SU-DHL-6 (cell line): ENCODE measurements at regions not wholly inside any gene's neighbourhood (a gene's known extent, or its start where the extent isn't known, plus 50 kb on each side); places are given as distances from the start of the nearest gene placed in this dataset.
"Not testable (repeated sequence)": the region's sequence is repeated elsewhere in the genome, so short reads cannot be mapped to it uniquely, and the experiment has no call there.

Experiments used
- CTCF ChIP-seq: fragments of 200-600 bp; sonication (generic); IDR thresholded peaks from one replicate; pipeline ENCODE4 v1.5.1; 2017; ENCODE audit warnings: antibody characterized with exemption, mild to moderate bottlenecking, low read length, moderate library complexity; ENCODE audit not compliant: insufficient read depth, poor library complexity, severe bottlenecking
- EZH2phosphoT487 ChIP-seq: fragments of 200-600 bp; sonication (generic), shearing (Covaris generic); conservative IDR thresholded peaks from 2 replicates; pipeline ENCODE4 v1.6.1; 2018; ENCODE audit warnings: mild to moderate bottlenecking, antibody characterized with exemption, low read length, moderate library complexity, mixed read lengths

- not testable (repeated sequence) for TF ChIP-seq CTCF, EZH2phosphoT487
These were observed 241.1 kb upstream of the HDAC4 start for GRCh38 chr2:239641904-239642303.
